Fibroblast of lung (primary cell): ENCODE measurements at regions not wholly inside any gene's neighbourhood (a gene's known extent, or its start where the extent isn't known, plus 50 kb on each side); places are given as distances from the start of the nearest gene placed in this dataset.

Experiments used
- DNase-seq, 2 donors: peaks; one replicate each; pipeline versions ENCODE4 v3.0.0 to v3.0.0-alpha.2; 2010; ENCODE audit warnings: low read depth in 2 of 2
- H2AFZ ChIP-seq: 2 replicates; pipeline ENCODE4 v1.5.1; 2012; ENCODE audit warnings: low read length, control low read depth, inconsistent platforms
- H3K27ac ChIP-seq: 2 replicates; pipeline ENCODE4 v1.5.1; 2011; ENCODE audit warnings: low read length, control low read depth; ENCODE audit not compliant: insufficient read depth
- H3K27me3 ChIP-seq: 2 replicates; pipeline ENCODE4 v1.5.1; 2011; ENCODE audit warnings: mild to moderate bottlenecking, low read length; ENCODE audit not compliant: control insufficient read depth, insufficient read depth
- H3K36me3 ChIP-seq: 2 replicates; pipeline ENCODE4 v1.5.1; 2011; ENCODE audit warnings: low read length; ENCODE audit not compliant: control insufficient read depth, insufficient read depth
- H3K4me1 ChIP-seq: 2 replicates; pipeline ENCODE4 v1.5.1; 2011; ENCODE audit warnings: low read length; ENCODE audit not compliant: control insufficient read depth, insufficient read depth; ENCODE audit errors: extremely low read depth
- H3K4me2 ChIP-seq: 2 replicates; pipeline ENCODE4 v1.5.1; 2011; ENCODE audit warnings: low read length, control low read depth; ENCODE audit not compliant: insufficient read depth; ENCODE audit errors: extremely low read depth
- H3K4me3 ChIP-seq, 4 experiments: fragments of 200-600 bp in 1 of 4; sonication (generic) in 1 of 4; replicated peaks in 1 of 4; 2 replicates each; pipeline ENCODE4 v1.5.1; 2011 to 2016; ENCODE audit warnings: low read length in 4 of 4, low read depth in 3 of 4, mild to moderate bottlenecking in 3 of 4, control low read depth in 2 of 4, inconsistent platforms in 1 of 4, mixed read lengths in 1 of 4; ENCODE audit not compliant: insufficient read depth in 1 of 4; ENCODE audit errors: control extremely low read depth in 1 of 4
- H3K79me2 ChIP-seq: 2 replicates; pipeline ENCODE4 v1.5.1; 2012; ENCODE audit warnings: mild to moderate bottlenecking, low read length, inconsistent platforms; ENCODE audit not compliant: control insufficient read depth, insufficient read depth
- H3K9ac ChIP-seq: 2 replicates; pipeline ENCODE4 v1.5.1; 2011; ENCODE audit warnings: mild to moderate bottlenecking, low read length, control low read depth; ENCODE audit not compliant: insufficient read depth
- H3K9me3 ChIP-seq: 2 replicates; pipeline ENCODE4 v1.5.1; 2012; ENCODE audit warnings: low read depth, low read length; ENCODE audit not compliant: control insufficient read depth, insufficient read depth
- H4K20me1 ChIP-seq: 2 replicates; pipeline ENCODE4 v1.5.1; 2011; ENCODE audit warnings: low read length; ENCODE audit not compliant: control insufficient read depth, insufficient read depth; ENCODE audit errors: extremely low read depth
- EZH2 ChIP-seq: IDR thresholded peaks from 2 replicates; pipeline ENCODE4 v1.5.1; 2012; ENCODE audit warnings: low read length, control low read depth, mild to moderate bottlenecking; ENCODE audit errors: missing control alignments
- TF ChIP-seq, protein P1 (sequence below), 2 donors: IDR thresholded peaks in 1 of 2; conservative IDR thresholded peaks in 1 of 2; 1 replicate in 1 of 2; 2 replicates in 1 of 2; pipeline ENCODE4 v1.5.1; 2011 to 2012; ENCODE audit warnings: low read length in 2 of 2, control low read depth in 1 of 2, inconsistent platforms in 1 of 2, low read depth in 1 of 2, mild to moderate bottlenecking in 1 of 2

DNA sequence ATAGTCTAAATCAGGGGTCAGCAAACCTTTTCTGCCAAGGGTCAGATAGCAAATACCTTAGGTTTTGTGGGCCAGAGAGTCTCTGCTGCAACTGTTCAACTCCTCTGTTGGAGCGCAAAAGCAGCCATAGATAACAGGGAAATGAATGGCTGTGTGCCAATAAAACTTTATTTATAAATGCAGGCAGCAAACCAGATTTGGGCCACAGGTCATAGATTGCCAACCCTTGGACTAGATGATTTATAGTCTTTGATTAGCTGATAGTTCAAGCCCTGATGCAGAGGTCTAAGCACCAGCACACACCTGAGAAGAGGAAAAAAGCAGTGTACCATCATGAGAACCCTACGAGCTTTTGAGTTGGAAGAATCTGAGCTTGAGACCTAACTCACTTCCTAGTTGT lies 86.0 kb upstream of the DYNLRB2 start:
- TF ChIP-seq, protein P1, sequence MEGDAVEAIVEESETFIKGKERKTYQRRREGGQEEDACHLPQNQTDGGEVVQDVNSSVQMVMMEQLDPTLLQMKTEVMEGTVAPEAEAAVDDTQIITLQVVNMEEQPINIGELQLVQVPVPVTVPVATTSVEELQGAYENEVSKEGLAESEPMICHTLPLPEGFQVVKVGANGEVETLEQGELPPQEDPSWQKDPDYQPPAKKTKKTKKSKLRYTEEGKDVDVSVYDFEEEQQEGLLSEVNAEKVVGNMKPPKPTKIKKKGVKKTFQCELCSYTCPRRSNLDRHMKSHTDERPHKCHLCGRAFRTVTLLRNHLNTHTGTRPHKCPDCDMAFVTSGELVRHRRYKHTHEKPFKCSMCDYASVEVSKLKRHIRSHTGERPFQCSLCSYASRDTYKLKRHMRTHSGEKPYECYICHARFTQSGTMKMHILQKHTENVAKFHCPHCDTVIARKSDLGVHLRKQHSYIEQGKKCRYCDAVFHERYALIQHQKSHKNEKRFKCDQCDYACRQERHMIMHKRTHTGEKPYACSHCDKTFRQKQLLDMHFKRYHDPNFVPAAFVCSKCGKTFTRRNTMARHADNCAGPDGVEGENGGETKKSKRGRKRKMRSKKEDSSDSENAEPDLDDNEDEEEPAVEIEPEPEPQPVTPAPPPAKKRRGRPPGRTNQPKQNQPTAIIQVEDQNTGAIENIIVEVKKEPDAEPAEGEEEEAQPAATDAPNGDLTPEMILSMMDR (conservative IDR thresholded peaks at IDR 0.05 in 1 of 2, IDR thresholded peaks at IDR 0.05 in 1 of 2; ENCODE audit: low read depth in 1 of 2, low read length in 2 of 2), result no peak
- TF ChIP-seq EZH2, result no peak
- Histone ChIP-seq H3K36me3 (no peaks in the 10 kb centered on the region), H3K9me3 (no peaks in the 10 kb centered on the region), H3K4me3 (no peak overlapping the region), H3K27me3 (no peaks in the 10 kb centered on the region), H3K9ac (no peak overlapping the region), H3K4me2 (no peak overlapping the region), H3K79me2 (no peaks in the 10 kb centered on the region), H4K20me1 (no peaks in the 10 kb centered on the region), H3K27ac (no peak overlapping the region), H2AFZ (no peak overlapping the region), H3K4me1 (no peaks in the 10 kb centered on the region)
- DNase-seq, result no peak

DNA sequence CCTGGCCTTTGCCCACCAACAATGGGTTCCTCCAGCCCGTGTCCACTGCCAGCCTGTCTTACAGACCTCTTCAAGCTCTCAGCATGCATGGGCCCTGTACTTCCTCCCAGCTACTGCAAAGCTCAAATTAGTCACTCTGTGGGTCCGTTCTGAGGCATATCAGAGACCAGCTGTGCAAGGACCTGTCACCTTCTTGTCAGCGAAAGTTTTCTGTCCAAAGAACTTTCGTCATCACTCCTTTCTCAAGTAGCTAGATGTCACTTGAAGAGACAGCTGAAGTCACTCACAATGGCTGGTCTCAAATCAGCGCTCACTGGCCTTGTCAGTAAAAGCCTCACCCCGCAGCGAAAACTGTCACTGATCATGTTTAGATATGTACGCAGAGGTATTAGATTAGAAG lies 91.4 kb upstream of the DYNLRB2 start:
- no peak overlapping the region for H2AFZ ChIP-seq
- H4K20me1 ChIP-seq, result no peaks in the 10 kb centered on the region
- no peak overlapping the region for H3K4me3 ChIP-seq
- no peak overlapping the region for H3K9ac ChIP-seq
- no peak for DNase-seq
- no peaks in the 10 kb centered on the region for H3K4me1 ChIP-seq
- H3K27ac ChIP-seq, result no peak overlapping the region
- H3K4me2 ChIP-seq, result no peak overlapping the region
- no peaks in the 10 kb centered on the region for H3K9me3 ChIP-seq
- no peaks in the 10 kb centered on the region for H3K36me3 ChIP-seq
- H3K27me3 ChIP-seq, result no peaks in the 10 kb centered on the region
- TF ChIP-seq, protein P1 (conservative IDR thresholded peaks at IDR 0.05 in 1 of 2, IDR thresholded peaks at IDR 0.05 in 1 of 2; ENCODE audit: low read depth in 1 of 2, low read length in 2 of 2), result no peak
- no peak for TF ChIP-seq EZH2
- H3K79me2 ChIP-seq, result no peaks in the 10 kb centered on the region

DNA sequence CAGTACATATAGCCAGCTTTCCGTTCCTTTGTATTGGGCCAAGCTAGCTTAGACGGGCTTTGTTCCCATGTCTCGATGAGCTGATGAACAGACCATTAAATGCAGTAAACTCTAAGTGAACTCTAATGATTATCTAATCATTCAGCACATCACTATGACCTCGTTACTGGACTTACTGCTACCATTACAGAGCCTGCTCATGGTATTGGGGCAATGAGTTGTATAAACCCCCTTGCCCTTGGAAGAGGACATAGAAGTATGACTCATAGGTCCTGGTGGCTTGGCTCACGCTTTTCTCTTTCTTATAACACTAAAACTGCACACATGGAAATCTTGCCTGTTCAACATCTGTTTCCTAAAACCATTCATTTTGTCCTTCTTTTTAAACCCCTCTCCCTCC lies 93.6 kb upstream of the DYNLRB2 start:
- H2AFZ ChIP-seq, result no peak overlapping the region
- H3K4me2 ChIP-seq, result no peak overlapping the region
- H3K9ac ChIP-seq, result no peak overlapping the region
- H3K27me3 ChIP-seq, result no peaks in the 10 kb centered on the region
- H3K4me1 ChIP-seq, result no peaks in the 10 kb centered on the region
- H3K36me3 ChIP-seq, result no peaks in the 10 kb centered on the region
- no peaks in the 10 kb centered on the region for H4K20me1 ChIP-seq
- no peaks in the 10 kb centered on the region for H3K79me2 ChIP-seq
- TF ChIP-seq, protein P1 (conservative IDR thresholded peaks at IDR 0.05 in 1 of 2, IDR thresholded peaks at IDR 0.05 in 1 of 2; ENCODE audit: low read depth in 1 of 2, low read length in 2 of 2), result no peak
- no peak for TF ChIP-seq EZH2
- H3K4me3 ChIP-seq, result no peak overlapping the region
- no peaks in the 10 kb centered on the region for H3K9me3 ChIP-seq
- DNase-seq, result no peak
- no peak overlapping the region for H3K27ac ChIP-seq
